GM12864 (cell line): ENCODE measurements at regions not wholly inside any gene's neighbourhood (a gene's known extent, or its start where the extent isn't known, plus 50 kb on each side); places are given as distances from the start of the nearest gene placed in this dataset.

Experiments used
- DNase-seq: peaks from one replicate; pipeline ENCODE4 v3.0.0-alpha.2; 2011; ENCODE audit warnings: low read depth
- H3K4me3 ChIP-seq: 2 replicates; pipeline ENCODE4 v1.5.1; 2011; ENCODE audit warnings: mild to moderate bottlenecking, low read depth, low read length, control low read depth
- CTCF ChIP-seq: IDR thresholded peaks from 2 replicates; pipeline ENCODE4 v1.5.1; 2011; ENCODE audit warnings: low read depth, mild to moderate bottlenecking, moderate library complexity, low read length, control low read depth, inconsistent platforms; ENCODE audit errors: missing control alignments

GRCh38 chr13:106003651-106004050 is 531.8 kb downstream of the EFNB2 start:
- DNase-seq = no peak
- H3K4me3 ChIP-seq = no peak overlapping the region
- TF ChIP-seq CTCF = no peak

DNA sequence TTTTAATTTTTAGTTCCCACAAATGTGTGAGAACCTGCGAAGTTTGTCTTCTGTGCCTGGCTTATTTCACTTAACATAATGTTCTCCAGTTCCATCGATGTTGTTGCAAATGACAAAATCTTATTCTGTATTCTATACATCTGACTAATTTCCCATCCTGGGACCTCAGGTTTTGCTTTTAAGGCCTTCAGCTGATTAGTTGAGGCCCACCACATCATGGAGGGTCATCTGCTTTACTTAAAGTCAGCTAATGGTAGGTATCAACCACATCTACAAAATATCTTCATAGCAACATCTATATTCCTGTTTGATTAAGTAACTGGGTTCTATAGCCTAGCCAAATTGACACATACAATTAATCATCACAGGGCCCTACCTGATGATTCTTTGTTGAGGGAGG is 534.0 kb downstream of the EFNB2 start:
- H3K4me3 ChIP-seq = no peak overlapping the region
- no peak for TF ChIP-seq CTCF
- DNase-seq = no peak

GRCh38 chr13:105997581-105998550 is 537.6 kb downstream of the EFNB2 start:
- H3K4me3 ChIP-seq = no peak overlapping the region
- DNase-seq = no peak

DNA sequence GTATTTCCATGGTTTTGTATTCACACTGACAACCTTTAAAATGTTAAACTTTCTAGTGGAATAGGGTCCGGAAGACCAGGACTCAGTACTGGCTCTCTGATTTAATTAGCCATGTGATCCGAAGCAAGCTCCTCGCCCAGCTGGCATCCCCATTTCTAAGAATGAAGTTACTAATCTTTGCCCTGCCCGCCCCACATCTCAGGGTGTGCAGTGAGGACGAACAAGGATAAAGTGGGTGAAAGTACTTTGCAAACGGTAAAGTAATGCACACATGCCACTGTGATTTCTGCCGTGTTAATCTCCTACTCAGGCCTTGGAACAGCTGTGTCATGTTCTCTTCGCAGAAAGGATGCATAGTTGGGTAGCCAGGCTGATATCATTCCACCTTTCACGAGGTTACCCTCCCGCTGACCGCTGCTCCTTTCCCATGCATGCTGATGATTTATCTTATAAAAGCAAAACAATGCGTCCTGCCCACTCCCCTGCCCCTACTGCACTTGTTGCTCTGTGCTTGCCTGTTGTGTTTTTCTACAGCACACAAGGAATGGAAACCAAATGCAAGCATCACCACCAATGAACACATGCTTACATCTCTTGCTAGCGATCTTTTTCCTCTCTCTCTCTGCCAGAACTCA is 539.0 kb downstream of the EFNB2 start:
- DNase-seq = no peak
- no peak overlapping the region for H3K4me3 ChIP-seq
- no peak for TF ChIP-seq CTCF

More at GRCh38 chr13:105997581-105998550, 537.6 kb downstream of the EFNB2 start:
- TF ChIP-seq CTCF = no peak

- TF ChIP-seq CTCF = no peak
- no peak for DNase-seq
- H3K4me3 ChIP-seq = no peak overlapping the region
These were observed 541.1 kb downstream of the EFNB2 start for GRCh38 chr13:105994340-105994739.

- H3K4me3 ChIP-seq = no peak overlapping the region
- DNase-seq = no peak
- no peak for TF ChIP-seq CTCF
These were observed 543.7 kb downstream of the EFNB2 start for GRCh38 chr13:105991622-105992277.
